CD4-positive, alpha-beta T cell (primary cell): ENCODE measurements at regions not wholly inside any gene's neighbourhood (a gene's known extent, or its start where the extent isn't known, plus 50 kb on each side); places are given as distances from the start of the nearest gene placed in this dataset.
A peak's percentile ranks its signal among the peaks of the same experiment; 100 is the strongest.

Experiments used
- ATAC-seq: fragments of 200-7000 bp; cut with Tn5 transposase; one replicate; pipeline ENCODE4 v1.10.0; 2022; ENCODE audit warnings: mild to moderate bottlenecking; ENCODE audit not compliant: poor library complexity
- CTCF ChIA-PET: fragments of 350-600 bp; sonication (Branson Sonifier 250); formaldehyde crosslinking; loops from one replicate; lab custom pipeline; 2021; ENCODE audit warnings: antibody characterized with exemption, inconsistent platforms; lab: Charles Lee
- POLR2A ChIA-PET: fragments of 350-600 bp; sonication (Branson Sonifier 250); formaldehyde crosslinking; loops from one replicate; lab custom pipeline; 2021; ENCODE audit warnings: antibody characterized with exemption, inconsistent platforms; lab: Charles Lee
- DNase-seq, 14 experiments: peaks; one replicate each; pipeline ENCODE4 v3.0.0-alpha.2; 2013 to 2020; ENCODE audit warnings: mixed read lengths in 2 of 14
- H3K27ac ChIP-seq, 2 donors: one replicate each; pipeline versions ENCODE4 v1.5.1 to v1.7.0; 2013; ENCODE audit warnings: low read length in 2 of 2, low read depth in 1 of 2, mild to moderate bottlenecking in 1 of 2
- H3K27me3 ChIP-seq, 2 experiments: 1 replicate in 1 of 2; 2 replicates in 1 of 2; pipeline versions ENCODE4 v1.6.1 to v1.7.0; 2013; ENCODE audit warnings: low read length in 2 of 2, control low read depth in 1 of 2, mild to moderate bottlenecking in 1 of 2, moderate library complexity in 1 of 2; ENCODE audit not compliant: insufficient read depth in 2 of 2, control insufficient read depth in 1 of 2
- H3K36me3 ChIP-seq: one replicate; pipeline ENCODE4 v1.6.1; 2013; ENCODE audit warnings: low read length, control low read depth; ENCODE audit not compliant: insufficient read depth
- H3K4me1 ChIP-seq: one replicate; pipeline ENCODE4 v1.6.1; 2013; ENCODE audit warnings: low read length, control low read depth; ENCODE audit not compliant: insufficient read depth
- H3K4me3 ChIP-seq: one replicate; pipeline ENCODE4 v1.5.1; 2013; ENCODE audit warnings: mild to moderate bottlenecking, low read length, moderate library complexity
- H3K9me3 ChIP-seq, 2 experiments: 1 replicate in 1 of 2; 2 replicates in 1 of 2; pipeline versions ENCODE4 v1.6.1 to v1.7.0; 2013; ENCODE audit warnings: low read length in 2 of 2, mild to moderate bottlenecking in 2 of 2, control low read depth in 1 of 2, moderate library complexity in 1 of 2; ENCODE audit not compliant: control insufficient read depth in 1 of 2, insufficient read depth in 1 of 2
- H3K27ac Mint-ChIP-seq: one replicate; pipeline ENCODE4 v1.8.0; 2020; ENCODE audit warnings: mixed read lengths
- H3K27me3 Mint-ChIP-seq: one replicate; pipeline ENCODE4 v1.8.0; 2021; ENCODE audit warnings: mixed read lengths
- H3K36me3 Mint-ChIP-seq: one replicate; pipeline ENCODE4 v1.8.0; 2021; ENCODE audit warnings: low read depth, mixed read lengths
- H3K4me1 Mint-ChIP-seq: one replicate; pipeline ENCODE4 v1.8.0; 2021; ENCODE audit warnings: low read depth, mixed read lengths
- H3K4me3 Mint-ChIP-seq: one replicate; pipeline ENCODE4 v1.8.0; 2020; ENCODE audit warnings: mild to moderate bottlenecking, mixed read lengths
- H3K9me3 Mint-ChIP-seq: one replicate; pipeline ENCODE4 v1.8.0; 2020; ENCODE audit warnings: mixed read lengths
- CTCF ChIP-seq: fragments of 200-600 bp; IDR thresholded peaks from one replicate; pipeline ENCODE4 v1.8.0; 2022; ENCODE audit warnings: antibody characterized with exemption, mild to moderate bottlenecking
- intact Hi-C, 2 experiments: fragments of 100-400 bp; cut with DNase I in 1 of 2; cut with micrococcal nuclease in 1 of 2; formaldehyde crosslinking; loops; one replicate each; pipeline versions ENCODE4 v1.15.1 to v1.9.0; 2023 to 2025; cut with DNase I, micrococcal nuclease

DNA sequence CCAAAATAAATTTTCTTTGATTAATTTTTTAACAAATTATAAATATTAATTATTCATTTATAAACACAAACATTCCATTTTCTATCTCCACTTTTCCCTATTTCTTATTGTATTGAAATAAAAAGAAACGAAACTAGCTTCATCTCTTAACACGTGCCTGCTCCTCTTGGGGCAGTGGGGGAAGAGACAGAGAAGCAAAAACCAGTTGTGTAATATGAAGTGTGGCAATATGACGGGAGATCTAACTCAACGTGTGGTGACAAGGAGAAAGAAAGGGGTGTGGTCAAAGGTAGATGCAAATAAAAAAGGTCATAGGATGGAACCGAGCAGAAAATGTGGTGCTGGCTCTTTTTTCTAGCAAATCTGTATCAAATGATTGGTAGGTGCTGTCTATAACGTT, 106.9 kb upstream of the SLC8A1 start:
- no peak overlapping the region for H3K4me3 ChIP-seq
- H3K27ac ChIP-seq: no peak overlapping the region
- H3K36me3 ChIP-seq: no peaks in the 10 kb centered on the region
- no peaks in the 10 kb centered on the region for H3K36me3 Mint-ChIP-seq
- intact Hi-C loops: loop anchor here in 1 of 2 experiments (5.0 kb wide), 1 partner anchor 646 kb away; no protein-coding TSS in a partner anchor
- H3K9me3 ChIP-seq: no peaks in the 10 kb centered on the region
- no peak for ATAC-seq
- ChIA-PET CTCF (no interaction called here), POLR2A (no interaction called here)
- no peak overlapping the region for H3K4me3 Mint-ChIP-seq
- H3K27me3 Mint-ChIP-seq: no peaks in the 10 kb centered on the region
- no peak overlapping the region for H3K27ac Mint-ChIP-seq
- DNase-seq: peak in 3 of 14 experiments; percentile 1 to 21 (median 13)
- no peaks in the 10 kb centered on the region for H3K27me3 ChIP-seq
- TF ChIP-seq CTCF: no peak
- H3K9me3 Mint-ChIP-seq: no peaks in the 10 kb centered on the region
- no peaks in the 10 kb centered on the region for H3K4me1 Mint-ChIP-seq
- H3K4me1 ChIP-seq: no peaks in the 10 kb centered on the region

DNA sequence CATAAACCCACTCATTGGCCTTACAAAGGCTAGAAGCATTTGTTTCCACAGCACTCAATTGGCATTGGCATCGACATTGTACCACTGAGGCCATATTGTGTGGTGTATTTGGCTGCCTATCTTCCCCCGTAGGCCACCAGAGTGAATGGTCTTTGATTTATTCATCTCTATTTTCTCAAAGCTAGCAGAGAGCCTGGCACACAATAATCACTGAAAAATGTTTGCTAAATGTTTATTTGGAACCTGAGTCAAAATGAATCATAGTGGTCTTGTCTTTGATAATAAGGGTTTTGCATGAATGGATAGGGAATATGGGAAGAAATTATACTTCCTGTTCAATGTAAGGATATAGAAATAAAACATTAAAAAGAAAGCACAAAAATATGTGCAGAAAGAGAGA, 107.3 kb upstream of the SLC8A1 start:
- ChIA-PET CTCF (no interaction called here), POLR2A (no interaction called here)
- intact Hi-C loops: loop anchor here in 1 of 2 experiments (5.0 kb wide), 1 partner anchor 647 kb away; no protein-coding TSS in a partner anchor
- Mint-ChIP-seq H3K36me3 (no peaks in the 10 kb centered on the region), H3K4me3 (no peak overlapping the region), H3K27me3 (no peaks in the 10 kb centered on the region), H3K4me1 (no peaks in the 10 kb centered on the region), H3K9me3 (no peaks in the 10 kb centered on the region), H3K27ac (no peak overlapping the region)
- H3K9me3 ChIP-seq: no peaks in the 10 kb centered on the region
- ATAC-seq (no peak), DNase-seq (no peak)
- H3K27ac ChIP-seq: no peak overlapping the region
- no peaks in the 10 kb centered on the region for H3K36me3 ChIP-seq
- H3K27me3 ChIP-seq: no peaks in the 10 kb centered on the region
- no peak overlapping the region for H3K4me3 ChIP-seq
- no peaks in the 10 kb centered on the region for H3K4me1 ChIP-seq
- TF ChIP-seq CTCF: no peak

- POLR2A ChIA-PET: no interaction called here
- H3K27ac Mint-ChIP-seq: no peak overlapping the region
- no peak overlapping the region for H3K4me3 ChIP-seq
Observed at GRCh38 chr2:40564184-40564583, 112.3 kb upstream of the SLC8A1 start.

More at GRCh38 chr2:40564184-40564583, 112.3 kb upstream of the SLC8A1 start:
- Mint-ChIP-seq H3K9me3 (no peaks in the 10 kb centered on the region), H3K4me3 (no peak overlapping the region), H3K4me1 (no peaks in the 10 kb centered on the region), H3K27me3 (no peaks in the 10 kb centered on the region), H3K36me3 (no peaks in the 10 kb centered on the region)
- Histone ChIP-seq H3K9me3 (no peaks in the 10 kb centered on the region), H3K36me3 (no peaks in the 10 kb centered on the region), H3K27me3 (no peaks in the 10 kb centered on the region), H3K4me1 (no peaks in the 10 kb centered on the region), H3K27ac (no peak overlapping the region)
- no peak for TF ChIP-seq CTCF
- DNase-seq (peak in 2 of 14 experiments; percentile 2 to 5), ATAC-seq (no peak)
- CTCF ChIA-PET: no interaction called here
- intact Hi-C loops: no loop called here
